Type B pancreatic cell (in vitro differentiated cells): ENCODE measurements at regions not wholly inside any gene's neighbourhood (a gene's known extent, or its start where the extent isn't known, plus 50 kb on each side); places are given as distances from the start of the nearest gene placed in this dataset.
"Not testable (repeated sequence)": the region's sequence is repeated elsewhere in the genome, so short reads cannot be mapped to it uniquely, and the experiment has no call there.

Experiments used
- DNase-seq: peaks from one replicate; pipeline ENCODE4 v3.0.0; 2021; ENCODE audit warnings: mixed read lengths; ENCODE audit not compliant: unreplicated experiment; ENCODE audit errors: extremely low spot score
- H3K27ac Mint-ChIP-seq: 2 replicates; pipeline ENCODE4 v1.8.0; 2021; ENCODE audit warnings: mild to moderate bottlenecking, mixed read lengths
- H3K27me3 Mint-ChIP-seq: 2 replicates; pipeline ENCODE4 v1.8.0; 2021; ENCODE audit warnings: mixed read lengths
- H3K36me3 Mint-ChIP-seq: 2 replicates; pipeline ENCODE4 v1.8.0; 2021; ENCODE audit warnings: mixed read lengths
- H3K4me1 Mint-ChIP-seq: one replicate; pipeline ENCODE4 v1.8.0; 2021; ENCODE audit warnings: mixed read lengths; ENCODE audit not compliant: unreplicated experiment
- H3K4me3 Mint-ChIP-seq: 2 replicates; pipeline ENCODE4 v1.8.0; 2021; ENCODE audit warnings: mild to moderate bottlenecking, mixed read lengths
- H3K9me3 Mint-ChIP-seq: 2 replicates; pipeline ENCODE4 v1.8.0; 2021; ENCODE audit warnings: mixed read lengths

- not testable (repeated sequence) for H3K36me3 Mint-ChIP-seq, H3K4me3 Mint-ChIP-seq, DNase-seq, H3K9me3 Mint-ChIP-seq, H3K27ac Mint-ChIP-seq, H3K27me3 Mint-ChIP-seq, H3K4me1 Mint-ChIP-seq
These were observed 61.0 kb downstream of the SPDYE17 start for GRCh38 chr7:76971201-76971600.

- not testable (repeated sequence) for H3K27me3 Mint-ChIP-seq, H3K4me1 Mint-ChIP-seq, H3K9me3 Mint-ChIP-seq, H3K27ac Mint-ChIP-seq, DNase-seq, H3K4me3 Mint-ChIP-seq, H3K36me3 Mint-ChIP-seq
These were observed 62.3 kb downstream of the SPDYE17 start for GRCh38 chr7:76969892-76970291.

- H3K27me3 Mint-ChIP-seq, H3K4me1 Mint-ChIP-seq, DNase-seq, H3K27ac Mint-ChIP-seq, H3K4me3 Mint-ChIP-seq, H3K36me3 Mint-ChIP-seq, H3K9me3 Mint-ChIP-seq: not testable (repeated sequence)
These were observed 66.2 kb downstream of the SPDYE17 start for GRCh38 chr7:76965731-76966548.

- not testable (repeated sequence) for H3K27me3 Mint-ChIP-seq, H3K36me3 Mint-ChIP-seq, H3K9me3 Mint-ChIP-seq, DNase-seq, H3K4me1 Mint-ChIP-seq, H3K4me3 Mint-ChIP-seq, H3K27ac Mint-ChIP-seq
These were observed 68.1 kb downstream of the SPDYE17 start for GRCh38 chr7:76964050-76964449.

- DNase-seq, H3K4me3 Mint-ChIP-seq, H3K4me1 Mint-ChIP-seq, H3K27me3 Mint-ChIP-seq, H3K9me3 Mint-ChIP-seq, H3K27ac Mint-ChIP-seq, H3K36me3 Mint-ChIP-seq: not testable (repeated sequence)
These were observed 69.1 kb downstream of the SPDYE17 start for GRCh38 chr7:76963061-76963460.

- H3K4me1 Mint-ChIP-seq, DNase-seq, H3K27me3 Mint-ChIP-seq, H3K36me3 Mint-ChIP-seq, H3K4me3 Mint-ChIP-seq, H3K27ac Mint-ChIP-seq, H3K9me3 Mint-ChIP-seq: not testable (repeated sequence)
These were observed 71.7 kb downstream of the SPDYE17 start for GRCh38 chr7:76960400-76960986.

GRCh38 chr7:76959573-76960399 lies 72.4 kb downstream of the SPDYE17 start:
- not testable (repeated sequence) for H3K36me3 Mint-ChIP-seq, H3K4me3 Mint-ChIP-seq, H3K27ac Mint-ChIP-seq

GRCh38 chr7:76956531-76956930 lies 75.6 kb downstream of the SPDYE17 start:
- not testable (repeated sequence) for H3K36me3 Mint-ChIP-seq, H3K27me3 Mint-ChIP-seq, H3K9me3 Mint-ChIP-seq, DNase-seq, H3K4me3 Mint-ChIP-seq, H3K27ac Mint-ChIP-seq, H3K4me1 Mint-ChIP-seq

More at GRCh38 chr7:76959573-76960399, 72.4 kb downstream of the SPDYE17 start:
- not testable (repeated sequence) for H3K4me1 Mint-ChIP-seq, DNase-seq, H3K9me3 Mint-ChIP-seq, H3K27me3 Mint-ChIP-seq

- H3K27ac Mint-ChIP-seq, H3K4me1 Mint-ChIP-seq, DNase-seq, H3K27me3 Mint-ChIP-seq, H3K36me3 Mint-ChIP-seq, H3K9me3 Mint-ChIP-seq, H3K4me3 Mint-ChIP-seq: not testable (repeated sequence)
These were observed 77.0 kb downstream of the SPDYE17 start for GRCh38 chr7:76955124-76955523.

- H3K36me3 Mint-ChIP-seq, H3K4me1 Mint-ChIP-seq, H3K4me3 Mint-ChIP-seq, H3K9me3 Mint-ChIP-seq, H3K27me3 Mint-ChIP-seq, H3K27ac Mint-ChIP-seq, DNase-seq: not testable (repeated sequence)
These were observed 87.6 kb downstream of the SPDYE17 start for GRCh38 chr7:76944603-76945002.

- not testable (repeated sequence) for H3K27me3 Mint-ChIP-seq, H3K9me3 Mint-ChIP-seq, H3K4me3 Mint-ChIP-seq, H3K36me3 Mint-ChIP-seq, H3K4me1 Mint-ChIP-seq, H3K27ac Mint-ChIP-seq, DNase-seq
These were observed 90.1 kb downstream of the SPDYE17 start for GRCh38 chr7:76941809-76942765.

GRCh38 chr7:76937781-76938180 lies 94.4 kb downstream of the SPDYE17 start:
- H3K36me3 Mint-ChIP-seq, H3K4me3 Mint-ChIP-seq, H3K9me3 Mint-ChIP-seq, DNase-seq, H3K27ac Mint-ChIP-seq, H3K4me1 Mint-ChIP-seq, H3K27me3 Mint-ChIP-seq: not testable (repeated sequence)

GRCh38 chr7:76937330-76937729 lies 94.8 kb downstream of the SPDYE17 start:
- H3K4me3 Mint-ChIP-seq, H3K27me3 Mint-ChIP-seq, H3K9me3 Mint-ChIP-seq, H3K27ac Mint-ChIP-seq, DNase-seq, H3K4me1 Mint-ChIP-seq, H3K36me3 Mint-ChIP-seq: not testable (repeated sequence)
